LNCaP clone FGC (cell line): ENCODE measurements at regions not wholly inside any gene's neighbourhood (a gene's known extent, or its start where the extent isn't known, plus 50 kb on each side); places are given as distances from the start of the nearest gene placed in this dataset.
"Not testable (repeated sequence)": the region's sequence is repeated elsewhere in the genome, so short reads cannot be mapped to it uniquely, and the experiment has no call there.

Experiments used
- DNase-seq: peaks from one replicate; pipeline ENCODE4 v3.0.0-alpha.2; 2011; ENCODE audit warnings: low read depth
- H3K4me3 ChIP-seq: 2 replicates; pipeline ENCODE4 v1.5.1; 2011; ENCODE audit warnings: mild to moderate bottlenecking, low read depth, low read length, control low read depth
- TF ChIP-seq, protein P1 (sequence below): IDR thresholded peaks from 2 replicates; pipeline ENCODE4 v1.5.1; 2012; ENCODE audit warnings: mild to moderate bottlenecking; ENCODE audit not compliant: control insufficient read depth, insufficient read depth; ENCODE audit errors: extremely low read depth

DNA sequence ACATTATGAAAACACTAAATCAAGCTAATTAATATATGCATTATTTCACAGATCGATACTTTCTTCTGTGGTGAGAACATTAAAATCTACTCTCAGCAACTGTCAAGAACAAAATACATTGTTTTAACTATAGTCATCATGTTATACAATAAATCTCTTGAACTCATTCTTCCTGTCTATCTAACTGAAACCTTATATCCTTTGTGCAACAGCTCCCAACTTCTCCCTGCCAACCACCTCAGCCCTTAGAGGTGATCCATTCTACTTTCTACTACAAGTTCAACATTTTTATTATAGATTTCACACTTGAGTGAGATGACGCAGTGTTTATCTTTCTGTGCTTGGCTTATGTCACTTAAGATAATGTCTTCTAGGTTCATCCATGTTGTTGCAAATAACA lies 535.2 kb upstream of the CRIM1 start:
- TF ChIP-seq, protein P1, sequence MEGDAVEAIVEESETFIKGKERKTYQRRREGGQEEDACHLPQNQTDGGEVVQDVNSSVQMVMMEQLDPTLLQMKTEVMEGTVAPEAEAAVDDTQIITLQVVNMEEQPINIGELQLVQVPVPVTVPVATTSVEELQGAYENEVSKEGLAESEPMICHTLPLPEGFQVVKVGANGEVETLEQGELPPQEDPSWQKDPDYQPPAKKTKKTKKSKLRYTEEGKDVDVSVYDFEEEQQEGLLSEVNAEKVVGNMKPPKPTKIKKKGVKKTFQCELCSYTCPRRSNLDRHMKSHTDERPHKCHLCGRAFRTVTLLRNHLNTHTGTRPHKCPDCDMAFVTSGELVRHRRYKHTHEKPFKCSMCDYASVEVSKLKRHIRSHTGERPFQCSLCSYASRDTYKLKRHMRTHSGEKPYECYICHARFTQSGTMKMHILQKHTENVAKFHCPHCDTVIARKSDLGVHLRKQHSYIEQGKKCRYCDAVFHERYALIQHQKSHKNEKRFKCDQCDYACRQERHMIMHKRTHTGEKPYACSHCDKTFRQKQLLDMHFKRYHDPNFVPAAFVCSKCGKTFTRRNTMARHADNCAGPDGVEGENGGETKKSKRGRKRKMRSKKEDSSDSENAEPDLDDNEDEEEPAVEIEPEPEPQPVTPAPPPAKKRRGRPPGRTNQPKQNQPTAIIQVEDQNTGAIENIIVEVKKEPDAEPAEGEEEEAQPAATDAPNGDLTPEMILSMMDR, result no peak
- no peak for DNase-seq
- H3K4me3 ChIP-seq, result no peak overlapping the region

DNA sequence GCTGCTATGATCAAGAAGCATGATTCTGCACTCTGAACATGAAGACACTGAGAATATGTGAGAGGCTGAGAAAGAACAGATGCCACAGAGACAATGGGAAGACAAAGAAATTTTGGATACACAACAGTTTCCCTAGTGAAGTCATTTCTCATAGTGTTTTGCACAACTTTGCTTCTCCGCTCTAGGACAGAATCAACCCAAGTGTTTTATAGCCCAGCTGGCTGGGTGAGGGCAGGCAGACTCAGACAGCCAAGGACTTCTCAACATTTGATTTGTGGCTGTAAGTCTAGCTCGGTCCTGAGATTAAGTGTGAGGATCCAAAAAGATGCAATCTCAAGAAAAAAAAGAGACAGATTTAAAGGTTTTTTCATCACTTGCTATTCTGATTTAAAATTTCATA lies 536.5 kb upstream of the CRIM1 start:
- no peak for DNase-seq
- TF ChIP-seq, protein P1, result no peak
- H3K4me3 ChIP-seq, result no peak overlapping the region

DNA sequence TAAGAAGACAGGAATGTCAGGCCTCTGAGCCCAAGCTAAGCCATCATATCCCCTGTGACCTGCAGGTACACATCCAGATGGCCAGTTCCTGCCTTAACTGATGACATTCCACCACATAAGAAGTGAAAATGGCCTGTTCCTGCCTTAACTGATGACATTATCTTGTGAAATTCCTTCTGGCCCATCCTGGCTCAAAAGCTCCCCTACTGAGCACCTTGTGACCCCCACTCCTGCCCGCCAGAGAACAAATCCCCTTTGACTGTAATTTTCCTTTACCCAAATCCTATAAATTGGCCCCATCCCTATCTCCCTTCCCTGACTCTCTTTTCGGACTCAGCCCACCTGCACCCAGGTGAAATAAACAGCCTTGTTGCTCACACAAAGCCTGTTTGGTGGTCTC lies 537.2 kb upstream of the CRIM1 start:
- DNase-seq, H3K4me3 ChIP-seq: not testable (repeated sequence)

DNA sequence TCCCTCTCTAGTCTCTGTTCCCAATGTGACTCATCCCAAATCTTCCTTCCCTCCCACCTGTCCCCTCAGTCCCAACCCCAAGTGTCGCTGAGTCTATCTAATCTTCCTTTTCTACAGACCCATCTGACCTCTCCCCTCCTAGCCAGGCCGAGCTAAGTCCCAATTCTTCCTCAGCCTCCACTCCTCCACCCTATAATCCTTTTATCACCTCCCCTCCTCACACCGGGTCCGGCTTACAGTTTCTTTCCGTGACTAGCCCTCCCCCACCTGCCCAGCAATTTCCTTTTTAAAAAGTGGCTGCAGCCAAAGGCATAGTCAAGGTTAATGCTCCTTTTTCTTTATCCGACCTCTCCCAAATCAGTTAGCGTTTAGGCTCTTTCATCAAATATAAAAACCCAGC lies 541.0 kb upstream of the CRIM1 start:
- not testable (repeated sequence) for DNase-seq, H3K4me3 ChIP-seq

DNA sequence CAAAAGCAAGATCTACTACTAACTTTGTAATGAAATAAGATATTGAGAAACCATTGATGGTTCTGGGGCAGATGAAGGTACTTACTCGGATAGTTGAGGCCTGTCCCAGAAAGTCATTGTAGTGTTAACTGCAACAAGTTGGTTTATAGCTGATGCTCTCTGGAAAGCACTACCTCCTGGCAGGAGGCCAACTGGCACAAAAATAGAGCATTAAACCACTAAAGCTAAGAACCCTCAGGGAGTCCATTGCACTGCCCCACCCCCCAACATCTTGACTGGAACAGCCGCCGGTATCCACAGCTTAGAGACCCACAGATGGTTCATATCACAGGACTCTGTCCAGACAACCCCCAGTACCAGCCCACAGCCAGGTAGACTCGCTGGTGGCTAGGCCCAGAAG lies 552.5 kb upstream of the CRIM1 start:
- TF ChIP-seq, protein P1, result no peak
- DNase-seq, result no peak
- H3K4me3 ChIP-seq, result no peak overlapping the region

DNA sequence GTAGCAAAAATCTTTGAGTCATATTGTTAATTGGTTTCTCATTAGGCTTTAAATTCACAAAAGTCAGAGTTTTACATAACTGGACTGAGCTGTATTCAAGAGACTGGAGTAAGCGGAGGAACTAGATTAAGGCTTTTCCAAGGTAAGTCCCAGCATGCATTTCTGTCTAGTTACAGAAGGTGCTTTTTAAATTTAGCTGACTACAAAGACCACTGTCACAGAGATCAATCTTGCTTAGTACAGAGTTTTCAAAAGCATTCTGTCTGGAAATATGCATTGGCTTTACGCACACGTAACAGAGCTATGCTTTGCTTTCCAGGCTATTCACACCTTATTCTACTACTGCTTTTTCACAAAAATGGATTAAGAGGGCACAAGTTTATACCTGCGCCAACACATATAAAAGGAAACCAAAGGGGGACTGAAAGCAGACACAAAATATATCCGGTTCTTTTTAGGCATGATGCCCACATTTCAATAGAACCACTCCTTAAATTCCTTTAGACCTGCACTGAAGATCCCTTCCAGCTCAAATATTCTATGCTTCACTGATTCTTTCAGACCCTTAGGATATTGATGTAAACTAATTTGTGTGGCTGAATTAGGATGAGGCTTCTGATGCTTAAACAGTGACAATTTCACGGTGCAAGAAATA lies 560.7 kb upstream of the CRIM1 start:
- no peak for DNase-seq
- H3K4me3 ChIP-seq, result no peak overlapping the region
- TF ChIP-seq, protein P1, result no peak

DNA sequence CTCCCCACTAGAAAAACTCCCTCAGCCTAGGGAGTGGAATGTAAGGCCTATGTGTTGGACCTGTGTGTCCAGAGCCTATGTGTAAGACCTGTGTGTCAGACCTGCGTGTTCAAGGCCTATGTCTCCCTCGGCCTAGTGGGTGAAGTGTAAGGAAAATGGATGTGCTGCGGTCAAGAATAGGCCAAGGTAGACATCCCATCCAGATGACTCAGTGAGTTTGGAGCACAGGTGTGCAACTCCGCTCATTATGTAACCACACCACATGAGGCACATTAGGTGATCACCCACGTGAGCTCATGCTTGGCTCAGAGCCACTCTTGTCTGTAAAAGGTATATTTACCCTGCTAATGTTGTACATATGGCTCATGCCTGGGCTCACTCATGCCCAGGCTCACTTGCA lies 565.3 kb upstream of the CRIM1 start:
- H3K4me3 ChIP-seq, result no peak overlapping the region
- TF ChIP-seq, protein P1, result no peak
- DNase-seq, result no peak

DNA sequence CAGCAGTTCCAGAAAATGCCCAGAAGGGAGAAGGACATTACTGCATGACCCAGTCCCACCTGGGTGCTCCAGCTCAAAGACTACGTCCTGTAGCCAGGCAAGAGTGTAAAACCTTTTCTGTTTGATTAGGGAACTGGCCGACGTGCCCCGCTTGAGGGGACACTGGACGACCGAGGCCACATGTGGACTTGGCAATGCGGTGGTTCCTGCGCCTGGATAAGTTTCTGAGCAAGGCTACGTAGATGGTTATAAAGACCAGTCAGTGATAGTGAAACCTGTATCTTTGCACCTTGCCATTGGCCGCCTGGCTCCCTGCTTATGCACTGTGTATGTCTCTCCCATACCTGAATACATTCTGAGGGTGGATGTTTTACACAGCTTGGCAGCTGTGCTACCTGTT lies 567.0 kb upstream of the CRIM1 start:
- no peak for DNase-seq
- H3K4me3 ChIP-seq, result no peak overlapping the region
- TF ChIP-seq, protein P1, result no peak
